Breast epithelium (tissue), 3 donors: ENCODE measurements at regions not wholly inside any gene's neighbourhood (a gene's known extent, or its start where the extent isn't known, plus 50 kb on each side); places are given as distances from the start of the nearest gene placed in this dataset.

Experiments used
- CTCF ChIP-seq, 3 donors: fragments of 450-650 bp; IDR thresholded peaks; one replicate each; pipeline ENCODE4 v1.5.1; 2016 to 2017; ENCODE audit warnings: antibody characterized with exemption in 3 of 3, mild to moderate bottlenecking in 3 of 3, moderate library complexity in 3 of 3
- POLR2A ChIP-seq: fragments of 450-650 bp; IDR thresholded peaks from one replicate; pipeline ENCODE4 v1.6.1; 2016; ENCODE audit warnings: antibody characterized with exemption, mild to moderate bottlenecking, moderate library complexity

GRCh38 chr4:124055896-124056295, 656.6 kb downstream of the ANKRD50 start:
- TF ChIP-seq POLR2A = no peak
- TF ChIP-seq CTCF (IDR thresholded peaks at IDR 0.05) = no peak
